GM12878 (cell line): ENCODE measurements at regions not wholly inside any gene's neighbourhood (a gene's known extent, or its start where the extent isn't known, plus 50 kb on each side); places are given as distances from the start of the nearest gene placed in this dataset.

Experiments used
- CUX1 ChIP-seq: IDR thresholded peaks from 2 replicates; pipeline ENCODE4 v1.6.1; 2012; ENCODE audit warnings: improper control_type of control experiment, low read depth, low read length; ENCODE audit not compliant: insufficient replicate concordance
- E2F4 ChIP-seq: IDR thresholded peaks from 2 replicates; pipeline ENCODE4 v1.6.1; 2012; ENCODE audit warnings: low read depth, low read length, improper control_type of control experiment
- NR2C2 ChIP-seq: IDR thresholded peaks from 2 replicates; pipeline ENCODE4 v1.6.1; 2011; ENCODE audit warnings: borderline replicate concordance, low read depth; ENCODE audit not compliant: control insufficient read depth, insufficient read length
- POLR2AphosphoS5 ChIP-seq: IDR thresholded peaks from 2 replicates; pipeline ENCODE4 v1.6.1; 2011; ENCODE audit warnings: mild to moderate bottlenecking, low read length, inconsistent platforms
- RAD21 ChIP-seq: IDR thresholded peaks from 2 replicates; pipeline ENCODE4 v1.6.1; 2011; ENCODE audit warnings: mild to moderate bottlenecking, low read depth, low read length, moderate library complexity; ENCODE audit not compliant: insufficient read depth
- RFX5 ChIP-seq: IDR thresholded peaks from 2 replicates; pipeline ENCODE4 v1.6.1; 2011; ENCODE audit warnings: low read depth, low read length, improper control_type of control experiment
- SMAD1 ChIP-seq: fragments of 450-650 bp; IDR thresholded peaks from 2 replicates; pipeline ENCODE4 v1.6.1; 2018; ENCODE audit warnings: mild to moderate bottlenecking, low read depth; ENCODE audit not compliant: partially characterized antibody
- TF ChIP-seq, protein P1 (sequence below), 3 experiments: IDR thresholded peaks in 2 of 3; conservative IDR thresholded peaks in 1 of 3; 2 replicates each; pipeline ENCODE4 v1.5.1; 2011; ENCODE audit warnings: low read depth in 3 of 3, low read length in 3 of 3, mild to moderate bottlenecking in 3 of 3, control low read depth in 2 of 3, moderate library complexity in 2 of 3, inconsistent platforms in 1 of 3, mixed read lengths in 1 of 3; ENCODE audit not compliant: control insufficient read depth in 2 of 3, insufficient read depth in 1 of 3; ENCODE audit errors: extremely low read depth in 1 of 3

DNA sequence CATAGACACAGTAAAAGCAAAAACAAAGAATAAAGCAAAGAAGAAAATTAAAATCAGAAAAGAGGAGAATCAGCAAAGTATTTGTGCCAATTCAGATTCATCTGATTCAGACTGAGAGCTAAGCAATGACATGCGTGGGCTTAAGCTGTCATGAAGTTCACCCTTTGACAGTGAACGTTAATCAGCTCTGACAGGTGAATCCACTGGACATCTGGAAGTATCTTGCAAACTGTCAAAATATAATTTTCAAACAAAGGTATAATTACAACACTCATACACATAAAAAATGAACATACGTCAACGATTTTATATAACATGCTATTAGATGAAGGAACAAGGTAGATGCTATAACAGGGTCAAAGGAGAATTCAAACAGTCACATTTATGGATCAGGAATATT lies 596.3 kb upstream of the SALL1 start:
- TF ChIP-seq, protein P1, sequence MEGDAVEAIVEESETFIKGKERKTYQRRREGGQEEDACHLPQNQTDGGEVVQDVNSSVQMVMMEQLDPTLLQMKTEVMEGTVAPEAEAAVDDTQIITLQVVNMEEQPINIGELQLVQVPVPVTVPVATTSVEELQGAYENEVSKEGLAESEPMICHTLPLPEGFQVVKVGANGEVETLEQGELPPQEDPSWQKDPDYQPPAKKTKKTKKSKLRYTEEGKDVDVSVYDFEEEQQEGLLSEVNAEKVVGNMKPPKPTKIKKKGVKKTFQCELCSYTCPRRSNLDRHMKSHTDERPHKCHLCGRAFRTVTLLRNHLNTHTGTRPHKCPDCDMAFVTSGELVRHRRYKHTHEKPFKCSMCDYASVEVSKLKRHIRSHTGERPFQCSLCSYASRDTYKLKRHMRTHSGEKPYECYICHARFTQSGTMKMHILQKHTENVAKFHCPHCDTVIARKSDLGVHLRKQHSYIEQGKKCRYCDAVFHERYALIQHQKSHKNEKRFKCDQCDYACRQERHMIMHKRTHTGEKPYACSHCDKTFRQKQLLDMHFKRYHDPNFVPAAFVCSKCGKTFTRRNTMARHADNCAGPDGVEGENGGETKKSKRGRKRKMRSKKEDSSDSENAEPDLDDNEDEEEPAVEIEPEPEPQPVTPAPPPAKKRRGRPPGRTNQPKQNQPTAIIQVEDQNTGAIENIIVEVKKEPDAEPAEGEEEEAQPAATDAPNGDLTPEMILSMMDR (IDR thresholded peaks at IDR 0.05 in 2 of 3, conservative IDR thresholded peaks at IDR 0.05 in 1 of 3; ENCODE audit: control insufficient read depth in 2 of 3, extremely low read depth in 1 of 3, insufficient read depth in 1 of 3, low read depth in 3 of 3, low read length in 3 of 3), result no peak
- TF ChIP-seq RAD21 (no peak), RFX5 (no peak), E2F4 (no peak), POLR2AphosphoS5 (no peak), SMAD1 (no peak), NR2C2 (no peak), CUX1 (no peak)
